ENCODE measurements at regions not wholly inside any gene's neighbourhood (a gene's known extent, or its start where the extent isn't known, plus 50 kb on each side); places are given as distances from the start of the nearest gene placed in this dataset.

DNA sequence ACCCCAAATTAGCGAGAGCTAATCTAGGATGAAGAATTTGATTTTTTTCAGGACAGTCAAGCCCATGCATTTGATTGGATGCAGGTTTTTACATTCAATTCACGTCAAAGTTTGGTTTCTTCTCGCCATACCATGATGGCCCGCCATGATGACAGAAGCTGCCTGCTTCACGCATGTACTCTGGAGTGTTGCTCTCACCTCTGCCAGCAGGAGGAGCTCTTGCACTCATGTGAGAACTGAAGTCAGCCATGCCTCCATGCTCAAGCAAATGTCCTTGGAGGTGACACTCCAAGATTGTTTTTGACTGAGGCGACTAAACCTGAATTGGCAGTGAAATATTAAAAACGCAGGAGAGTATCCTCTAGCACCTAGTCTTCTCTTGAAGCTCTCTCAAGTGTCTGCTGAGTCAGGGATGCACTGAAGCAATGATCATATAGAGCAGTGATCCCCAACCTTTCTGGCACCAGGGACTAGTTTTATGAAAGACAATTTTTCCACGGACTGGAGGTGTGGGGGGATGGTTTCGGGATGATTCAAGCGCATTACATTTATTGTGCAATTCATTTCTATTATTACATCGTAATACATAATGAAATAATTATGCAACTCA, 120.9 kb downstream of the SAMMSON start:
- DNase-seq, result peak; percentile 51

DNA sequence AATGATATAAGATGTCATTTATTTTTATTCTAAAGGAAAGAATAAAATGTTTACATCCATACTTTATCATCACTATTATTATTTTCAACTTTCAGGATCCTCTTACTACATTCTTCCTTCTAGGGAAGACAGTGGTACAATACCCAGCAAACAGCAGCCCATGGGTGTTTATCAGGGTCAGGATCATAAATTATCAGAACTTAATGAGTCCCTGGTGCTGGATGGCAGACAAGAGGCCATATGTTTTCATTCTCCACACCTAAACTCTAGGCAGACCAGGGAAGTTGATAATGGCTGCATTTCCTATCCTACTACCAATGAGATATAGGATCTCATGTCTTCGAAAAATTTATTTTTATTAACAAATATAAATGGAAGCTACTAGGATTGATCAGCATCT, 127.7 kb downstream of the SAMMSON start:
- DNase-seq, result no peak

DNA sequence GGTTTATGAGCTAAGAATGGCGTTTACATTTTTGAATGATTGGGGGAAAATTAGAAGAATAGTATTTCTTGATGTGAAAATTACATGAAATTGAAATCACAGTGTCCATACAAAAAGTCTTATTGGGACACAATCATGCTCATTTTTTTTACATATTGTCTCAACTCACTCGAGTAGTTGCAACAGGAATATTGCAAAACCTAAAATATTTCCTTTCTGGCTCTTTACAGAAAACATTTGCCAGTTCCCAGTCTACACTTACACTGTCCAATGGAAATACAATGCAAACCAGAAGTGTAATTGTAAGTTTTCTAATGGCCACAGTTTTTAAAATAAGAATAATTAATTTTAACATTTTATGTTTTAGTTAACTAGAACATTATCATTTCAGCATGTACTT, 137.8 kb downstream of the SAMMSON start:
- no peak for DNase-seq

DNA sequence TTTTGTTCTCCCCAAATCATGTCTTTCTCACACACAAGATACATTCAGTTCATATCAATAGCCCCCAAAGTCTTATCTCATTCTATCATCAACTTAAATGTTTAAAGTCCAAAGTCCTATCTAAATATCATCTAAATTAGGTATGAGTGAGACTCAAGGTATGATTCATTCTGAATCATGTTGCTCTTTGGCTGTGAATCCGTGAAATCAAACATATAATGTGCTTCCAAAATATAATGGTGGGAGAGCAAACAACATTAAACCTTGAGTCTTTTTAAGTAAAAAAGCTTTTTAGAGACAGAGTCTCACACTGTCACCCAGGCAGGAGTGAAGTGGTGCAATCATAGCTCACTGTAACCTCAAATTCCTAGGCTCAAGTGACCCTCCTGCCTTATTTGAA, 139.1 kb downstream of the SAMMSON start:
- DNase-seq, result no peak

Measured in NCI-H69 (cell line).